ENCODE measurements at regions not wholly inside any gene's neighbourhood (a gene's known extent, or its start where the extent isn't known, plus 50 kb on each side); places are given as distances from the start of the nearest gene placed in this dataset.

DNA sequence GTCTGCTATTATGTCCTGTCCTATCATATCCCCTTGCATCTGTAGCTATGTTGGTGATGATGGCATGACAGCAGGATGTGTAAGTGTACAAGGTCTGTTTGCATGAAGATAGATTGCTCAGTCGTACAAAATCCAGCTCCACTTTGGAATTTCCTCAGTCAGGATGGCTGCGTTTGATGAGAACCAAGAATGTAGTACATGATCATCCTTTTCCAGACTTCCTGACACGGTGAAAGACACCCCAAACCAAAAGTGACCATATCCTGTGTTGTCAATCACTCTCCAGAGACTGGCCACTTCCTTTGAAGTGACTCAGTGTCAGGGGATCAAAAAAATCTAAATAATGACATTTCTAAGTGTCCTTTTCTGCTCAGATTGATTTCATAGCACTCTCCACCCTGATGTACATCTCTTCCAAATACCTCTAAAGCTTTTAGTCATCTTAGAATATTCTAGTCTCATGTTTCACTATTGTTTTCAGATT lies 213.4 kb downstream of the PLK2 start:
- TF ChIP-seq, protein P1, sequence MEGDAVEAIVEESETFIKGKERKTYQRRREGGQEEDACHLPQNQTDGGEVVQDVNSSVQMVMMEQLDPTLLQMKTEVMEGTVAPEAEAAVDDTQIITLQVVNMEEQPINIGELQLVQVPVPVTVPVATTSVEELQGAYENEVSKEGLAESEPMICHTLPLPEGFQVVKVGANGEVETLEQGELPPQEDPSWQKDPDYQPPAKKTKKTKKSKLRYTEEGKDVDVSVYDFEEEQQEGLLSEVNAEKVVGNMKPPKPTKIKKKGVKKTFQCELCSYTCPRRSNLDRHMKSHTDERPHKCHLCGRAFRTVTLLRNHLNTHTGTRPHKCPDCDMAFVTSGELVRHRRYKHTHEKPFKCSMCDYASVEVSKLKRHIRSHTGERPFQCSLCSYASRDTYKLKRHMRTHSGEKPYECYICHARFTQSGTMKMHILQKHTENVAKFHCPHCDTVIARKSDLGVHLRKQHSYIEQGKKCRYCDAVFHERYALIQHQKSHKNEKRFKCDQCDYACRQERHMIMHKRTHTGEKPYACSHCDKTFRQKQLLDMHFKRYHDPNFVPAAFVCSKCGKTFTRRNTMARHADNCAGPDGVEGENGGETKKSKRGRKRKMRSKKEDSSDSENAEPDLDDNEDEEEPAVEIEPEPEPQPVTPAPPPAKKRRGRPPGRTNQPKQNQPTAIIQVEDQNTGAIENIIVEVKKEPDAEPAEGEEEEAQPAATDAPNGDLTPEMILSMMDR (IDR thresholded peaks at IDR 0.05; ENCODE audit: poor library complexity): no peak
- TF ChIP-seq EZH2 (IDR thresholded peaks at IDR 0.05; ENCODE audit: borderline replicate concordance) (no peak), EZH2phosphoT487 (IDR thresholded peaks at IDR 0.05; ENCODE audit: low read depth, severe bottlenecking, unreplicated experiment) (no peak)

Measured in hepatocyte (in vitro differentiated cells).